Left renal pelvis (tissue), 4 donors: ENCODE measurements at regions not wholly inside any gene's neighbourhood (a gene's known extent, or its start where the extent isn't known, plus 50 kb on each side); places are given as distances from the start of the nearest gene placed in this dataset.
A peak's percentile ranks its signal among the peaks of the same experiment; 100 is the strongest.
"Not testable (repeated sequence)": the region's sequence is repeated elsewhere in the genome, so short reads cannot be mapped to it uniquely, and the experiment has no call there.

Source experiments
- DNase-seq, 4 donors: peaks; one replicate each; pipeline ENCODE4 v3.0.0-alpha.2; 2013; ENCODE audit warnings: low read depth in 4 of 4, low spot score in 3 of 4

GRCh38 chr7:98727146-98727709 lies 110.1 kb downstream of the NPTX2 start:
- DNase-seq = no peak

GRCh38 chr7:98728555-98728954 lies 111.5 kb downstream of the NPTX2 start:
- no peak for DNase-seq

GRCh38 chr7:98729121-98729520 lies 112.0 kb downstream of the NPTX2 start:
- DNase-seq = no peak

DNA sequence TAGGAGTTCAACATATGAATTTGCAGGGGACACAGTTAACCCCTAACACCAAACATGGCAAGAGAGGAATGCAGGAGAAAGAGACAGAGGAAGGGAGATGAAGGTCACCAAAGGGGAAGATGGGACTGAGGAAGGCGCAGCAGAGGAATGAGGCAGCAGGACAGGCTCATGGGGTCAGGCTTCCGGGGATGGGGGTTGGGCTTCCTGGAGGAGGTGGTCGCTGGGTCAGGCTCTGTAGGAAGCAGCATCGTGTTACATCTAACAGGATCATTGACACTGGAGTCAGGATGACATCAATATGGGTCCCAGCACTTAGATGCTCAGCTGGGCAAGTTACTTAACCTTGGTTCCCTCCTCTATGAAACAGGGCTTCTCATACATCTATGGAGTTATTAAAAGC lies 113.2 kb downstream of the NPTX2 start:
- DNase-seq = no peak

GRCh38 chr7:98731651-98732050 lies 114.6 kb downstream of the NPTX2 start:
- no peak for DNase-seq

DNA sequence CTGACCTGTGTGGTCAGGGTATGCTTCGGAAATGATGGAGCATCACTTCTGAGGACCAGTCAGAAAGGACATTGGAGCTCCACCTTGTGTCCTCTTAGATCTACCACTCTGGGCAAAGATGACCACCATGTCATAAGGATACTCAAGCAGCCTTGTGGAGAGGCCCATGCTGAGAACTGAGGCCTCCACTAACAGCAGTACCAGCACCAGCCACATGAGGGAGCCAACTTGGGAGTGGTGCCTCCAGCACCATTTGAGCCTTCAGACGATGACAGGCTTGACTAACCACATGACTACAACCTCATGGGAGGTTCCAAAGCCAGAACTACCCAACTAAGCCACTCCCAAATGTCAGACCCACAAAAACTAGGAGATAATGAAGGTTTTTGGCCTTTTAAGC lies 116.0 kb downstream of the NPTX2 start:
- no peak for DNase-seq

DNA sequence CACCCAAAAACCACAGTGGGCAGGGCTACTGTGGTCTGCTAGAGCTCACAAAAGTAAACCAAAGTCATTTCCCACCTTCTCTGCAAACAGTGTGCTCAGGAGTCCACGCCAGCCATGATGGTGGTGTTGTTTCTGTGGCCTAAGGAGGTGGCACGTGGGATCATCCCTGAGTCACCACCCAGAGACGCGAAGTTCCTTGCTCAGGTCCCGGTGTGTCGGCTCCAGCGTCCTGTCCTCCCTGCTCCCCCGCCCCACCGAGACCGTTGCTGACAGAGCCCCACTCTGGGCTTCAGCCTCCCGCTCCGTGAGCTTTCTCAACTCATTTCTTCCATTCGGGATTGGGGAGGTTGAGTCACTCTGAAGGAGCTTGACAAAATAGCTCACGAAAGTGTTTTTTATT lies 118.7 kb downstream of the NPTX2 start:
- no peak for DNase-seq

- not testable (repeated sequence) for DNase-seq
Observed at GRCh38 chr7:98736461-98736860, 119.4 kb downstream of the NPTX2 start.

- no peak for DNase-seq
Observed at GRCh38 chr7:98737176-98737575, 120.1 kb downstream of the NPTX2 start.

- DNase-seq = no peak
Observed at GRCh38 chr7:98740643-98741042, 123.6 kb downstream of the NPTX2 start.

DNA sequence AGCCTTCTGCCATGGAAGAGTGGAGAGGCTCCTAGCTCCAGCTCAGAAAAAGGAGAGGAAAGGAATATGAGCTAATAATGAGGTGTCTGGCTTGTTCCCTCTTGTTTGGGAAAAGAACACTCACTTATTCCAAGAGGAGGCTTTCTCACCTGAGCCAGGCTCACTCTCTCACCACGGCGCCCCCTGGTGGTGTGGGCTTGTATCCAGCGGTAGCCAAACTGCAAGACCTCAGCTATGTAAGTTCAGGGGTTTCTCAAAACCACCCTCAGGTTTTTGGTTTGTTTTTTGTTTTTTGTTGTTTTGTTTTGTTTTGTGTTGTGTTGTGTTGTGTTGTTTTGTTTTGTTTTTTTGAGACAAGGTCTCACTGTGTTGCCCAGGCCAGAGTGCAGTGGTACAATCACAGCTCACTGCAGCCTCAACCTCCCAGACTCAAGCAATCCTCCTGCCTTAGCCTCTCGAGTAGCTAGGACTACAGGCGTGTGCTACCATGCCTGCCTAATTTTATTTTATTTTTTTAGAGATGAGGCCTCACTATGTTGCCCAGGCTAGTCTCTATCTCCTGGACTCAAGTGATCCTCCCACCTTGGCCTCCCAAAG lies 124.0 kb downstream of the TMEM130 start:
- DNase-seq = peak in 2 of 4 donors; percentile 12 to 31

- no peak for DNase-seq
Observed at GRCh38 chr7:98748090-98748489, 121.7 kb downstream of the TMEM130 start.

DNA sequence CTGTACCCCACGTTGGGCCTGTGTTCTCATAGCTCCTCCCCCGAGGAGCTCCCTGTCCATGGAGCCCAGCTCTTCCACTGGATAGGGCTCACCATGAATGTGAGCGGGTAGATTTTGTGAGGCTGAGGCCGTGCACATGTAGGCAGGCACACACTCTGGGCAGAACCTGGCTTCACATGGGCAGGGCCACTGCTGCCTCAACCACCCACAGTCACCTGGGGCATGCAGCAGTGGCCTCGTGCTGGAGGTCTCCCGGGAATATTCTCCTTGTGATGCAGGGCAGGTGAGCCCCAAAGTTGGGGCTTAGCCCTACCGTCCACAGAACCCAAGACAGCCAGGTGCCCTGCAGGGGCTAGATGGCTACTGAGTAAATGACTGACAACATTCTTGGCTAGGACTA lies 116.6 kb downstream of the TMEM130 start:
- DNase-seq = no peak

GRCh38 chr7:98753989-98754479 lies 115.8 kb downstream of the TMEM130 start:
- no peak for DNase-seq

DNA sequence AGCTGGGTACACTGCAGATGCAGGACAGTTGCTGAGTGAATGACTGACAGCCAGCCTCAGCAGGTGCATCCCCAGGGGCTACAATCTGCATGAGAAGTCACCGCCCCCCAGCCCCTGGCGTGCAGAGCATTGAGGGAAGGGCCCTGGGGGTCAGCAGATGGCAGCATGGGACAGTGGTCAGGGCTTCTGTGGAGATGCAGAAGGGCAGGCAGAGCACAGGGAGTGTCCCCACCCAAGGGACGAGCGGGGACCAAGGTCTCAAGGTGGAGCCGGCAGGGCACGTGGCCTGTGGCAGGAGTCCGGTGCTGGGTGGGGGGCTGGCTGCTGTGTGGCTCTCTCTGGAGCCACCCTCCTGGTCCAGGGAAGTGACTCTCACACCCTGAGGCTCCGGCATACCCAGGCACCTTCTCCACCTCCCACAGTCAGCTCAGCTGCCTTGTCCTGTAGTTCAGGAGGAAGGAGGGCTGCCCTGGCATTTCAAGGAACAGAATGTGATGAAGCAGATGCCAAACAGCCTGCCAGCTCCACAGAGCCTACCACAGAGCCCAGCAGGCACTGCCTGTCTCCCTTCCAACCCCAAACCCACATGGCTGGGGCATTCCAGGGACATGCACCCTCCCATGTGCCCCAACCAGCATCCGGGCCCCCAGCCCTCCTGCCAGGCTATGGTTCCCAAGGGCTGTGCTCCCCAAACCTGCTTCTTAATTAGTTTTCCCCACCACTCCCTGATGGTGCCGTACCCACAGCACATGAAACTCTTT lies 114.5 kb downstream of the TMEM130 start:
- no peak for DNase-seq

DNA sequence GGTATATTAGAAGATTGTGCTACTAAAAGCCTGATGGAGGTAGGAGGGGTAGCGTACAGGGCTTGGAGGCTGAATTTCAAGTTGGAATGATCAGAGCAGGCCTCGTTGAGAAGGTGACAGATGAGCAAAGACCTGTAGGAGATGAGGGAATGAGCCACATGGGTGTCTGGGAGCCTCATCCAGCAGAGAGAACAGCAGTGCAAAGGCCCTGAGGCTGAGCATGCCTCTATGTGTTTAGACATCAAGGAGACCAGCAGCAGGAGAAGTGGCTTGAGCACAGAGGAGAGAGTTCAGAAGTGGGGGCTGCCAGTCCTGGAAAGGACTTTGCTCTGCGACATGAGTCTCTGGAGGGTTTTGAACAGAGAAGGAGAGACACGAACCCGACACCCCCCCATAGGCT lies 111.7 kb downstream of the TMEM130 start:
- no peak for DNase-seq

DNA sequence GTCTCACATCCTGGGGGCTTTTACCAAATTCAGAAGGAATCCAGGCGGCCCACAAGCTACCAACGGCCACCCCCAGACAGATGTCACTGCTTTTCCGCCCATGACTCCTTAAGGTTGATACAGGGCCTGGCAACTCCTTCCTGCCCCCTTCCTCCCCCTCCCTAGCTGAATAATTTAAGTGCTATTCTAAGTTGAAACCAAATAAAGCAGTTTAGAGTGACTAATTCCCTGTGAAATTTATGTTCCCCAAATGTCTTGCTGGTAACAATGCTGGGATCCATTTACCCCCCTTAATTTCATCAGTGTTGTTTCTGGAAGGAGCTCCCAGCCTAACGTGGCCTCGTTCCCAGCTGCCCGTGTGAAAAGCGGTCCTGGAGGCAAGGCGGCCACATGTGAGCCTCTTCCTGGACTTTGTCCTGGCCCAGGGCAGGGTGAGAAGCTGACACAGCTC lies 109.6 kb downstream of the TMEM130 start:
- no peak for DNase-seq

- DNase-seq = no peak
Observed at GRCh38 chr7:98761225-98761624, 108.6 kb downstream of the TMEM130 start.

DNA sequence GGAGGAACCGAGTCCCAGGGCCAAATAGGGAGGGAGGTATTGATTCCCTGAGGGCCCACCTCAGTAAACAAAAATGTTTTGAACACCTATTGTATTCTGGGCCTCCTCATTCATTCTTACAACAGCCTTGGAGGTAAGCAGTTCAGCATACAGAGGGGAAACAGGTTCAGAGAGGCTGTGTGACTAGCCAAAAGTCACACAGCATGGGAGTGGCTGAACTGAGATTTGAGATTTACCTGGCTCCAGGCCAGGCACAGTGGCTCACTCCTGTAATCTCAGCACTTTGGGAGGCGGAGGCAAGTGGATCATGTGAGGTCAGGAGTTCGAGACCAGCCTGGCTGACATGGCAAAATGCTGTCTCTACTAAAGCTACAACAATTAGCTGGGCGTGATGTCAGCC lies 107.2 kb downstream of the TMEM130 start:
- no peak for DNase-seq

GRCh38 chr7:98763441-98763840 lies 106.4 kb downstream of the TMEM130 start:
- no peak for DNase-seq

- no peak for DNase-seq
Observed at GRCh38 chr7:98764946-98765345, 104.9 kb downstream of the TMEM130 start.

GRCh38 chr7:98770085-98770484 lies 99.7 kb downstream of the TMEM130 start:
- DNase-seq = not testable (repeated sequence)
